WTC11 (cell line): ENCODE measurements at regions not wholly inside any gene's neighbourhood (a gene's known extent, or its start where the extent isn't known, plus 50 kb on each side); places are given as distances from the start of the nearest gene placed in this dataset.
A peak's percentile ranks its signal among the peaks of the same experiment; 100 is the strongest.

Experiments used
- ATAC-seq: fragments of 200-7000 bp; cut with Tn5 transposase; 2 replicates; pipeline ENCODE4 v1.10.0; 2021; ENCODE audit warnings: mild to moderate bottlenecking, moderate library complexity
- CTCF ChIA-PET: fragments of 300-600 bp; sonication (Branson Sonifier 250); formaldehyde crosslinking; loops from one replicate; lab custom pipeline; 2021; ENCODE audit warnings: antibody characterized with exemption; lab: Charles Lee
- POLR2A ChIA-PET: fragments of 350-600 bp; sonication (Branson Sonifier 250); formaldehyde crosslinking; loops from one replicate; lab custom pipeline; 2021; ENCODE audit warnings: antibody characterized with exemption; lab: Charles Lee
- DNase-seq: peaks from one replicate; pipeline ENCODE4 v3.0.0; 2021; ENCODE audit warnings: low spot score
- H3K27ac Mint-ChIP-seq: 2 replicates; pipeline ENCODE4 v1.8.0; 2021; ENCODE audit warnings: mixed read lengths
- H3K27me3 Mint-ChIP-seq: 2 replicates; pipeline ENCODE4 v1.8.0; 2021; ENCODE audit warnings: low read depth, mild to moderate bottlenecking, moderate library complexity, mixed read lengths
- H3K36me3 Mint-ChIP-seq: 2 replicates; pipeline ENCODE4 v1.8.0; 2021; ENCODE audit warnings: mixed read lengths
- H3K4me1 Mint-ChIP-seq: 2 replicates; pipeline ENCODE4 v1.8.0; 2022; ENCODE audit warnings: mixed read lengths
- H3K4me3 Mint-ChIP-seq: 2 replicates; pipeline ENCODE4 v1.8.0; 2021; ENCODE audit warnings: mild to moderate bottlenecking, moderate library complexity, mixed read lengths
- H3K9me3 Mint-ChIP-seq: 2 replicates; pipeline ENCODE4 v1.8.0; 2021; ENCODE audit warnings: mixed read lengths
- ATF2 ChIP-seq: sonication (generic); formaldehyde crosslinking; IDR thresholded peaks from 2 replicates; pipeline ENCODE4 v1.8.1; 2022; ENCODE audit warnings: low read depth, missing genetic modification reagents, borderline replicate concordance
- ATF3 ChIP-seq: sonication (generic); formaldehyde crosslinking; conservative IDR thresholded peaks from 2 replicates; pipeline ENCODE4 v1.8.1; 2022; ENCODE audit warnings: mild to moderate bottlenecking, missing genetic modification reagents
- CDX4 ChIP-seq: fragments of 250-450 bp; sonication (Bioruptor Pico); IDR thresholded peaks from 2 replicates; pipeline ENCODE4 v1.9.0; 2021; ENCODE audit warnings: moderate library complexity, mild to moderate bottlenecking, inconsistent platforms, borderline replicate concordance
- ELF4 ChIP-seq: sonication (generic); formaldehyde crosslinking; IDR thresholded peaks from 2 replicates; pipeline ENCODE4 v1.8.1; 2022; ENCODE audit warnings: low read depth, mild to moderate bottlenecking, moderate library complexity, missing genetic modification reagents
- ESRRA ChIP-seq: sonication (generic); formaldehyde crosslinking; IDR thresholded peaks from 2 replicates; pipeline ENCODE4 v1.8.1; 2022; ENCODE audit warnings: mild to moderate bottlenecking, missing genetic modification reagents, borderline replicate concordance
- FOXK1 ChIP-seq: sonication (generic); formaldehyde crosslinking; IDR thresholded peaks from 2 replicates; pipeline ENCODE4 v1.8.0; 2022; ENCODE audit warnings: mild to moderate bottlenecking, moderate library complexity, missing genetic modification reagents
- HMGA2 ChIP-seq: fragments of 250-450 bp; sonication (Bioruptor Pico); IDR thresholded peaks from 2 replicates; pipeline ENCODE4 v1.4.0; 2021; ENCODE audit warnings: mild to moderate bottlenecking, moderate library complexity
- JAZF1 ChIP-seq: fragments of 250-450 bp; sonication (Bioruptor Pico); IDR thresholded peaks from 2 replicates; pipeline ENCODE4 v1.9.0; 2021; ENCODE audit warnings: moderate library complexity, mild to moderate bottlenecking, inconsistent platforms
- KAT7 ChIP-seq: sonication (generic); formaldehyde crosslinking; IDR thresholded peaks from 2 replicates; pipeline ENCODE4 v1.8.1; 2023; ENCODE audit warnings: missing genetic modification reagents, mild to moderate bottlenecking, borderline replicate concordance
- NFE2L1 ChIP-seq: sonication (generic); formaldehyde crosslinking; IDR thresholded peaks from 2 replicates; pipeline ENCODE4 v1.8.1; 2023; ENCODE audit warnings: missing genetic modification reagents
- NR1H2 ChIP-seq: sonication (generic); formaldehyde crosslinking; IDR thresholded peaks from 2 replicates; pipeline ENCODE4 v1.9.0; 2021; ENCODE audit warnings: mild to moderate bottlenecking, moderate library complexity, missing genetic modification reagents
- OVOL2 ChIP-seq: fragments of 250-450 bp; sonication (Bioruptor Pico); IDR thresholded peaks from 2 replicates; pipeline ENCODE4 v1.9.0; 2021; ENCODE audit warnings: mild to moderate bottlenecking, borderline replicate concordance
- RELA ChIP-seq: sonication (generic); formaldehyde crosslinking; IDR thresholded peaks from 2 replicates; pipeline ENCODE4 v1.8.1; 2022; ENCODE audit warnings: missing genetic modification reagents, mild to moderate bottlenecking, borderline replicate concordance
- SOX15 ChIP-seq: fragments of 250-450 bp; sonication (Bioruptor Pico); IDR thresholded peaks from 2 replicates; pipeline ENCODE4 v1.9.0; 2021; ENCODE audit warnings: mild to moderate bottlenecking
- TEAD1 ChIP-seq: sonication (generic); formaldehyde crosslinking; IDR thresholded peaks from 2 replicates; pipeline ENCODE4 v1.8.0; 2022; ENCODE audit warnings: mild to moderate bottlenecking, missing genetic modification reagents
- TEAD4 ChIP-seq: sonication (generic); formaldehyde crosslinking; IDR thresholded peaks from 2 replicates; pipeline ENCODE4 v1.8.0; 2022; ENCODE audit warnings: mild to moderate bottlenecking, missing genetic modification reagents
- TP53 ChIP-seq: sonication (generic); formaldehyde crosslinking; IDR thresholded peaks from 2 replicates; pipeline ENCODE4 v1.8.1; 2023; ENCODE audit warnings: mild to moderate bottlenecking, missing genetic modification reagents
- ZBTB21 ChIP-seq: sonication (generic); formaldehyde crosslinking; IDR thresholded peaks from 2 replicates; pipeline ENCODE4 v1.8.1; 2023; ENCODE audit warnings: mild to moderate bottlenecking, missing genetic modification reagents, borderline replicate concordance
- ZMAT4 ChIP-seq: fragments of 250-450 bp; sonication (Bioruptor Pico); IDR thresholded peaks from 2 replicates; pipeline ENCODE4 v1.9.0; 2021; ENCODE audit warnings: mild to moderate bottlenecking
- ZNF232 ChIP-seq: sonication (generic); formaldehyde crosslinking; IDR thresholded peaks from 2 replicates; pipeline ENCODE4 v1.8.0; 2022; ENCODE audit warnings: mild to moderate bottlenecking, missing genetic modification reagents
- ZNF263 ChIP-seq: sonication (generic); formaldehyde crosslinking; IDR thresholded peaks from 2 replicates; pipeline ENCODE4 v1.8.1; 2022; ENCODE audit warnings: low read depth, mild to moderate bottlenecking, moderate library complexity, missing genetic modification reagents
- ZNF416 ChIP-seq: fragments of 250-450 bp; sonication (Bioruptor Pico); IDR thresholded peaks from 2 replicates; pipeline ENCODE4 v1.9.0; 2021; ENCODE audit warnings: mild to moderate bottlenecking, inconsistent platforms
- ZNF423 ChIP-seq: fragments of 250-450 bp; sonication (Bioruptor Pico); IDR thresholded peaks from 2 replicates; pipeline ENCODE4 v2.1.2; 2022; ENCODE audit warnings: mild to moderate bottlenecking, moderate library complexity
- ZNF671 ChIP-seq: fragments of 250-450 bp; sonication (Bioruptor Pico); IDR thresholded peaks from 2 replicates; pipeline ENCODE4 v1.8.0; 2021; ENCODE audit warnings: mild to moderate bottlenecking
- TF ChIP-seq, protein P1 (sequence below): fragments of 200-600 bp; IDR thresholded peaks from 2 replicates; pipeline ENCODE4 v1.8.0; 2022; ENCODE audit warnings: antibody characterized with exemption
- TF ChIP-seq, protein P2 (sequence below): sonication (generic); formaldehyde crosslinking; IDR thresholded peaks from 2 replicates; pipeline ENCODE4 v1.8.0; 2023; ENCODE audit warnings: missing genetic modification reagents, mild to moderate bottlenecking, borderline replicate concordance

DNA sequence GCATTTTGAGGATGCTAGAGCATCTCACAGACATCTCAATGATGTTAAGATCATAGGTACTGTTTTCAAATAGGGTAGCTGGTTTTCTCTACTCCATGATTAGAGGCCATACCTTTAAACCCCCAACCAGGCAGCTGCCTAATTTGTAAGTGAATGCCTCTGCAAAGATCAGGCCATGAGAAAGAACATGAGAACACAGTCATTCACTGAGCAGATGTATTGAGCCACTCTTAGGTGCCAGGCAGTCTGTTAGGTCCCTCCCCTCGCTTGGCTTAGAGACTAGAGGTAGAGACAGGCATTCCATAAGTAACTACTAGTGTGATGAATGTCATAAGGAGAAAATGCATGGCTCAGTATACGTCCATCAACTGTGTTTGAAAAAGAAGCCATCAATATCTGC, 410.0 kb downstream of the FGF9 start:
- ChIA-PET POLR2A (no interaction called here), CTCF (interaction anchor here (1.0 kb wide), 1 partner anchor 168 kb away, joined by 4 read pairs; no protein-coding TSS in a partner anchor)
- Mint-ChIP-seq H3K9me3 (no peaks in the 10 kb centered on the region), H3K27ac (no peak overlapping the region), H3K4me1 (peaks cover 25% of the 10 kb centered on the region), H3K27me3 (peaks cover 56% of the 10 kb centered on the region), H3K36me3 (no peaks in the 10 kb centered on the region), H3K4me3 (no peak overlapping the region)
- no peak for TF ChIP-seq FOXK1 (CRISPR knock-in tag)
- TF ChIP-seq HMGA2 (CRISPR knock-in tag): no peak
- no peak for DNase-seq
- peak; percentile 79 for ATAC-seq

- no peak for TF ChIP-seq TEAD1 (CRISPR knock-in tag)
- TF ChIP-seq ZNF416 (CRISPR knock-in tag): no peak
- TF ChIP-seq KAT7: no peak
- no peak for TF ChIP-seq JAZF1
- TF ChIP-seq NFE2L1 (CRISPR knock-in tag): no peak
- TF ChIP-seq SOX15 (CRISPR knock-in tag): no peak
- TF ChIP-seq ZNF671 (CRISPR knock-in tag): no peak
- TF ChIP-seq FOXK1 (CRISPR knock-in tag): no peak
- ChIA-PET CTCF (no interaction called here), POLR2A (no interaction called here)
- Mint-ChIP-seq H3K27ac (no peak overlapping the region), H3K36me3 (no peaks in the 10 kb centered on the region), H3K27me3 (peaks cover 56% of the 10 kb centered on the region), H3K4me1 (peaks cover 24% of the 10 kb centered on the region), H3K9me3 (no peaks in the 10 kb centered on the region), H3K4me3 (no peak overlapping the region)
- DNase-seq (no peak), ATAC-seq (no peak)
These were observed 410.6 kb downstream of the FGF9 start for GRCh38 chr13:22081430-22081829.

DNA sequence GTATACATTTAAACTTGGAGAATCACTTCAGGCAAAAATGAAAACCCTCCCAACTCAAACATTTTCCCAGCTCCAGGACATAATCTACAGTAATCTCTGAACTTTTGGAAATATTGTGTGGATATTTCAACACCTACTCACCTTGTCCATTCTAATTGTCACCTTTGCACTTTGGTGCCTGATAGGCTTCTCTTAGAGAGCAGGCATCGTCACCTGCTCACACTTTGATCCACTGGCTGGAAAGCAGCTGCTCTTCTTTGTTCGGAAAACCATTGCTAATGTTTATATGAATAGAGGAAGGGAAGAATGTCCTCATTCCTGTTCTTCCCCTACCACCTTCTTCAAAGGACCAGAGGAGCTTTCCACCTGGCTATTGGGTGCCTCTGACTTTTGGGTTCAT, 411.2 kb downstream of the FGF9 start:
- H3K4me3 Mint-ChIP-seq: no peak overlapping the region
- no peak for ATAC-seq
- ChIA-PET POLR2A (no interaction called here), CTCF (no interaction called here)
- H3K4me1 Mint-ChIP-seq: peaks cover 21% of the 10 kb centered on the region
- no peaks in the 10 kb centered on the region for H3K36me3 Mint-ChIP-seq
- peaks cover 56% of the 10 kb centered on the region for H3K27me3 Mint-ChIP-seq
- no peak overlapping the region for H3K27ac Mint-ChIP-seq
- H3K9me3 Mint-ChIP-seq: no peaks in the 10 kb centered on the region
- DNase-seq: no peak
- no peak for TF ChIP-seq TEAD4 (CRISPR knock-in tag)
- no peak for TF ChIP-seq TP53 (CRISPR knock-in tag)
- no peak for TF ChIP-seq ZNF423 (CRISPR knock-in tag)
- TF ChIP-seq ATF3: no peak
- no peak for TF ChIP-seq ZMAT4 (CRISPR knock-in tag)
- no peak for TF ChIP-seq ELF4 (CRISPR knock-in tag)
- TF ChIP-seq ZNF263: no peak
- TF ChIP-seq RELA (CRISPR knock-in tag): no peak
- no peak for TF ChIP-seq ATF2
- no peak for TF ChIP-seq ZBTB21
- TF ChIP-seq, protein P1, sequence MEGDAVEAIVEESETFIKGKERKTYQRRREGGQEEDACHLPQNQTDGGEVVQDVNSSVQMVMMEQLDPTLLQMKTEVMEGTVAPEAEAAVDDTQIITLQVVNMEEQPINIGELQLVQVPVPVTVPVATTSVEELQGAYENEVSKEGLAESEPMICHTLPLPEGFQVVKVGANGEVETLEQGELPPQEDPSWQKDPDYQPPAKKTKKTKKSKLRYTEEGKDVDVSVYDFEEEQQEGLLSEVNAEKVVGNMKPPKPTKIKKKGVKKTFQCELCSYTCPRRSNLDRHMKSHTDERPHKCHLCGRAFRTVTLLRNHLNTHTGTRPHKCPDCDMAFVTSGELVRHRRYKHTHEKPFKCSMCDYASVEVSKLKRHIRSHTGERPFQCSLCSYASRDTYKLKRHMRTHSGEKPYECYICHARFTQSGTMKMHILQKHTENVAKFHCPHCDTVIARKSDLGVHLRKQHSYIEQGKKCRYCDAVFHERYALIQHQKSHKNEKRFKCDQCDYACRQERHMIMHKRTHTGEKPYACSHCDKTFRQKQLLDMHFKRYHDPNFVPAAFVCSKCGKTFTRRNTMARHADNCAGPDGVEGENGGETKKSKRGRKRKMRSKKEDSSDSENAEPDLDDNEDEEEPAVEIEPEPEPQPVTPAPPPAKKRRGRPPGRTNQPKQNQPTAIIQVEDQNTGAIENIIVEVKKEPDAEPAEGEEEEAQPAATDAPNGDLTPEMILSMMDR: no peak
- no peak for TF ChIP-seq NR1H2 (CRISPR knock-in tag)
- TF ChIP-seq ESRRA (CRISPR knock-in tag): no peak
- TF ChIP-seq, protein P2, sequence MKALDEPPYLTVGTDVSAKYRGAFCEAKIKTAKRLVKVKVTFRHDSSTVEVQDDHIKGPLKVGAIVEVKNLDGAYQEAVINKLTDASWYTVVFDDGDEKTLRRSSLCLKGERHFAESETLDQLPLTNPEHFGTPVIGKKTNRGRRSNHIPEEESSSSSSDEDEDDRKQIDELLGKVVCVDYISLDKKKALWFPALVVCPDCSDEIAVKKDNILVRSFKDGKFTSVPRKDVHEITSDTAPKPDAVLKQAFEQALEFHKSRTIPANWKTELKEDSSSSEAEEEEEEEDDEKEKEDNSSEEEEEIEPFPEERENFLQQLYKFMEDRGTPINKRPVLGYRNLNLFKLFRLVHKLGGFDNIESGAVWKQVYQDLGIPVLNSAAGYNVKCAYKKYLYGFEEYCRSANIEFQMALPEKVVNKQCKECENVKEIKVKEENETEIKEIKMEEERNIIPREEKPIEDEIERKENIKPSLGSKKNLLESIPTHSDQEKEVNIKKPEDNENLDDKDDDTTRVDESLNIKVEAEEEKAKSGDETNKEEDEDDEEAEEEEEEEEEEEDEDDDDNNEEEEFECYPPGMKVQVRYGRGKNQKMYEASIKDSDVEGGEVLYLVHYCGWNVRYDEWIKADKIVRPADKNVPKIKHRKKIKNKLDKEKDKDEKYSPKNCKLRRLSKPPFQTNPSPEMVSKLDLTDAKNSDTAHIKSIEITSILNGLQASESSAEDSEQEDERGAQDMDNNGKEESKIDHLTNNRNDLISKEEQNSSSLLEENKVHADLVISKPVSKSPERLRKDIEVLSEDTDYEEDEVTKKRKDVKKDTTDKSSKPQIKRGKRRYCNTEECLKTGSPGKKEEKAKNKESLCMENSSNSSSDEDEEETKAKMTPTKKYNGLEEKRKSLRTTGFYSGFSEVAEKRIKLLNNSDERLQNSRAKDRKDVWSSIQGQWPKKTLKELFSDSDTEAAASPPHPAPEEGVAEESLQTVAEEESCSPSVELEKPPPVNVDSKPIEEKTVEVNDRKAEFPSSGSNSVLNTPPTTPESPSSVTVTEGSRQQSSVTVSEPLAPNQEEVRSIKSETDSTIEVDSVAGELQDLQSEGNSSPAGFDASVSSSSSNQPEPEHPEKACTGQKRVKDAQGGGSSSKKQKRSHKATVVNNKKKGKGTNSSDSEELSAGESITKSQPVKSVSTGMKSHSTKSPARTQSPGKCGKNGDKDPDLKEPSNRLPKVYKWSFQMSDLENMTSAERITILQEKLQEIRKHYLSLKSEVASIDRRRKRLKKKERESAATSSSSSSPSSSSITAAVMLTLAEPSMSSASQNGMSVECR (CRISPR knock-in tag): no peak
- TF ChIP-seq ZNF232 (CRISPR knock-in tag): no peak
- no peak for TF ChIP-seq OVOL2 (CRISPR knock-in tag)
- TF ChIP-seq CDX4 (CRISPR knock-in tag): no peak
